HEK293T (cell line): ENCODE measurements at regions not wholly inside any gene's neighbourhood (a gene's known extent, or its start where the extent isn't known, plus 50 kb on each side); places are given as distances from the start of the nearest gene placed in this dataset.
"Not testable (repeated sequence)": the region's sequence is repeated elsewhere in the genome, so short reads cannot be mapped to it uniquely, and the experiment has no call there.

Experiments used
- BHLHE40 ChIP-seq: fragments of 450-650 bp; IDR thresholded peaks from 2 replicates; pipeline ENCODE4 v1.6.1; 2016; ENCODE audit warnings: mild to moderate bottlenecking, moderate library complexity, borderline replicate concordance
- CTBP1 ChIP-seq: fragments of 450-650 bp; IDR thresholded peaks from 2 replicates; pipeline ENCODE4 v1.6.1; 2016; ENCODE audit warnings: borderline replicate concordance
- NFRKB ChIP-seq: fragments of 450-650 bp; IDR thresholded peaks from 2 replicates; pipeline ENCODE4 v1.6.1; 2016; ENCODE audit warnings: mild to moderate bottlenecking, moderate library complexity
- SP1 ChIP-seq: fragments of 450-650 bp; IDR thresholded peaks from 2 replicates; pipeline ENCODE4 v1.6.1; 2017
- SUZ12 ChIP-seq: fragments of 450-650 bp; IDR thresholded peaks from 2 replicates; pipeline ENCODE4 v1.6.1; 2016; ENCODE audit warnings: mild to moderate bottlenecking

- not testable (repeated sequence) for TF ChIP-seq SUZ12, SP1, NFRKB, CTBP1, BHLHE40
These were observed 1137.5 kb downstream of the TMEM121 start for GRCh38 chr14:106663805-106664410.
